ENCODE measurements at regions not wholly inside any gene's neighbourhood (a gene's known extent, or its start where the extent isn't known, plus 50 kb on each side); places are given as distances from the start of the nearest gene placed in this dataset.
"Not testable (repeated sequence)": the region's sequence is repeated elsewhere in the genome, so short reads cannot be mapped to it uniquely, and the experiment has no call there.

DNA sequence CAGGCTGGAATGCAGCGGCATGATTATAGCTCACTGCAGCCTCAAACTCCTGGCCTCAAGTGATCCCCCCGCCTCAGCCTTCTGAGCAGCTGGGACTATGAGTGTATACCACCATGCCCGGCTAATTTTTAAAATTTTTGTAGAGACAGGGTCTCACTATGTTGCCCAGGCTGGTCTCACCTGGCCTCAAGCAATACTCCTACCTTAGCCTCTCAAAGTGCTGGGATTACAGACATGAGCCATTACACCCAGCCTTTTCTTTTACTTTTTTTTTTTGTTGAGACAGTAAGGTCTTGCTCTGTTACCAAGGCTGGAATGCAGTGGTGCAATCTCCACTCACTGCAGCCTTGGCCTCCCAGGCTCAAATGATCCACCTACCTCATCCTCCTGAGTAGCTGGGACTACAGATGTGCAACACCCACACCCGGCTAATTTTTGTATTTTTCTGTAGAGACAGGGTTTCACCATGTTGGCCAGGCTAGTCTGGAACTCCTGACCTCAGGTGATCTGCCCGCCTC lies 155.5 kb downstream of the IGLL1 start:
- TF ChIP-seq, protein P1, sequence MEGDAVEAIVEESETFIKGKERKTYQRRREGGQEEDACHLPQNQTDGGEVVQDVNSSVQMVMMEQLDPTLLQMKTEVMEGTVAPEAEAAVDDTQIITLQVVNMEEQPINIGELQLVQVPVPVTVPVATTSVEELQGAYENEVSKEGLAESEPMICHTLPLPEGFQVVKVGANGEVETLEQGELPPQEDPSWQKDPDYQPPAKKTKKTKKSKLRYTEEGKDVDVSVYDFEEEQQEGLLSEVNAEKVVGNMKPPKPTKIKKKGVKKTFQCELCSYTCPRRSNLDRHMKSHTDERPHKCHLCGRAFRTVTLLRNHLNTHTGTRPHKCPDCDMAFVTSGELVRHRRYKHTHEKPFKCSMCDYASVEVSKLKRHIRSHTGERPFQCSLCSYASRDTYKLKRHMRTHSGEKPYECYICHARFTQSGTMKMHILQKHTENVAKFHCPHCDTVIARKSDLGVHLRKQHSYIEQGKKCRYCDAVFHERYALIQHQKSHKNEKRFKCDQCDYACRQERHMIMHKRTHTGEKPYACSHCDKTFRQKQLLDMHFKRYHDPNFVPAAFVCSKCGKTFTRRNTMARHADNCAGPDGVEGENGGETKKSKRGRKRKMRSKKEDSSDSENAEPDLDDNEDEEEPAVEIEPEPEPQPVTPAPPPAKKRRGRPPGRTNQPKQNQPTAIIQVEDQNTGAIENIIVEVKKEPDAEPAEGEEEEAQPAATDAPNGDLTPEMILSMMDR (IDR thresholded peaks at IDR 0.05) = not testable (repeated sequence)
- TF ChIP-seq EZH2, EZH2phosphoT487 (IDR thresholded peaks at IDR 0.05): not testable (repeated sequence)

Measured in neural progenitor cell (in vitro differentiated cells).